ENCODE measurements at regions not wholly inside any gene's neighbourhood (a gene's known extent, or its start where the extent isn't known, plus 50 kb on each side); places are given as distances from the start of the nearest gene placed in this dataset.

GRCh38 chr16:11420895-11421294 is 75.6 kb downstream of the RMI2 start:
- no peaks in the 10 kb centered on the region for H3K9me3 ChIP-seq (ENCODE audit: insufficient read depth, low read depth, low read length)
- H3K9me3 Mint-ChIP-seq (ENCODE audit: unreplicated experiment): peaks cover 7% of the 10 kb centered on the region
- H3K79me2 ChIP-seq (ENCODE audit: insufficient read depth, low read length): no peaks in the 10 kb centered on the region
- H3K36me3 Mint-ChIP-seq (ENCODE audit: low read depth, unreplicated experiment): peaks cover 2% of the 10 kb centered on the region
- no peak overlapping the region for H3K27ac Mint-ChIP-seq (ENCODE audit: unreplicated experiment)
- no peak overlapping the region for H3K4me2 ChIP-seq (ENCODE audit: low read length)
- H3K27me3 ChIP-seq (ENCODE audit: insufficient read depth, low read length): no peaks in the 10 kb centered on the region
- no peaks in the 10 kb centered on the region for H4K20me1 ChIP-seq (ENCODE audit: insufficient read depth, low read length)
- no peak overlapping the region for H3K4me3 ChIP-seq (ENCODE audit: insufficient read depth, low read depth, low read length)
- H3K4me1 ChIP-seq (ENCODE audit: insufficient read depth, low read length): no peaks in the 10 kb centered on the region
- no peaks in the 10 kb centered on the region for H3K4me1 Mint-ChIP-seq (ENCODE audit: low read depth, unreplicated experiment)
- H3K9ac ChIP-seq (ENCODE audit: low read length): no peak overlapping the region
- H3K4me3 Mint-ChIP-seq (ENCODE audit: unreplicated experiment): no peak overlapping the region
- DNase-seq (ENCODE audit: low read depth) (no peak), FAIRE-seq (no peak)
- H3K36me3 ChIP-seq (ENCODE audit: insufficient read depth, low read length): no peaks in the 10 kb centered on the region
- H2AFZ ChIP-seq (ENCODE audit: low read depth, low read length): no peak overlapping the region
- TF ChIP-seq CTCF (IDR thresholded peaks at IDR 0.05; ENCODE audit: insufficient read depth, low read depth, low read length) (no peak), EZH2 (IDR thresholded peaks at IDR 0.05; ENCODE audit: insufficient read depth, low read length) (no peak)
- H3K27ac ChIP-seq (ENCODE audit: low read depth, low read length): no peak overlapping the region
- peaks cover 18% of the 10 kb centered on the region for H3K27me3 Mint-ChIP-seq (ENCODE audit: low read depth, unreplicated experiment)

DNA sequence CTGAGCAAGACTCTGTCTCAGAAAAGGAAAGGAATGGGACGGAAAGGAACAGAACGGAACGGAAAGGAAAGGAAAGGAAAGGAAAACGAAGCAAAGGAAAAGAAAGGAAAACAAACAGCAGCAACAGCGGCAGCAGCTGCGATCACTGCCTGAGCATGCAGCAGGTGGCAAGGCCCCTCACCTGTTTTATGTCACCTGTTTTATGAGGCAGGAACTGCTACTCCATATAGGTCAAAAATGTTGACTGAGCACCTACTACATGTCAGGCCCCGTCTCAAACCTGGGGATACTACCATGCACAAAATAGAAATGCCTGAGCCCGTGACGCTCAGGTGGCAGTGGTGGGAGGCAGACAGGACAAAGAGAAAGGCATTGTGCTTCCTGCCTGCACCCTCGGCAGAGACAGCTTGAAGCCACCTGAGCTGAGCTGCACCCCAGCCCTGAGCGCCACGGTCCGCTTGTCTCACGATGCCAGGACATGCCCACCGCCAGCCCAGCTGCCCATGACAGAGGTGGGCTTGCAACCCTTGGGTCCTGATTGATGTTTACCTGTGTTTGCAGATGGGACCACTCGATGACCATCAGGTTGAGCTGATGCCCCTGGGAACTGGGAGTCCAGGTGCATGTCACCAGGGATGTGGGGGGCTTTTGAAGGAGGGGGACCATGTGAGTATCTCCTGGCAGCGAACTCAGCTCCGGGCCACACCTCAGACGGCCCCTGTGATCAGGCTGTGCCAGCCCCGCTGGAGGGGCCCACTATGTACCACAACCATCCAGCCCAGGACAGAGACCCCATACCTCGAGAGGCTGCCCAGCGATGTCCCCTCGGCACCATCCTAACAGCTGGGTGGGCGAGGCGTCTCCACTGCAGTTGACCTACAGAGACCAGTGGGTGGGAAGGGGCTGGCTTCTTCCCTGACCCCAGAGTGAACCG is 77.4 kb downstream of the RMI2 start:
- Mint-ChIP-seq H3K9me3 (ENCODE audit: unreplicated experiment) (peaks cover 7% of the 10 kb centered on the region), H3K27me3 (ENCODE audit: low read depth, unreplicated experiment) (peaks cover 16% of the 10 kb centered on the region), H3K36me3 (ENCODE audit: low read depth, unreplicated experiment) (peaks cover 2% of the 10 kb centered on the region), H3K4me1 (ENCODE audit: low read depth, unreplicated experiment) (no peaks in the 10 kb centered on the region), H3K4me3 (ENCODE audit: unreplicated experiment) (no peak overlapping the region), H3K27ac (ENCODE audit: unreplicated experiment) (no peak overlapping the region)
- H3K9me3 ChIP-seq (ENCODE audit: insufficient read depth, low read depth, low read length): no peaks in the 10 kb centered on the region
- no peaks in the 10 kb centered on the region for H4K20me1 ChIP-seq (ENCODE audit: insufficient read depth, low read length)
- no peak overlapping the region for H3K4me2 ChIP-seq (ENCODE audit: low read length)
- H3K4me1 ChIP-seq (ENCODE audit: insufficient read depth, low read length): no peaks in the 10 kb centered on the region
- no peak overlapping the region for H2AFZ ChIP-seq (ENCODE audit: low read depth, low read length)
- TF ChIP-seq CTCF (IDR thresholded peaks at IDR 0.05; ENCODE audit: insufficient read depth, low read depth, low read length) (no peak), EZH2 (IDR thresholded peaks at IDR 0.05; ENCODE audit: insufficient read depth, low read length) (no peak)
- FAIRE-seq (no peak), DNase-seq (ENCODE audit: low read depth) (no peak)
- H3K79me2 ChIP-seq (ENCODE audit: insufficient read depth, low read length): no peaks in the 10 kb centered on the region
- H3K4me3 ChIP-seq (ENCODE audit: insufficient read depth, low read depth, low read length): no peak overlapping the region
- no peaks in the 10 kb centered on the region for H3K36me3 ChIP-seq (ENCODE audit: insufficient read depth, low read length)
- H3K9ac ChIP-seq (ENCODE audit: low read length): no peak overlapping the region
- no peaks in the 10 kb centered on the region for H3K27me3 ChIP-seq (ENCODE audit: insufficient read depth, low read length)
- no peak overlapping the region for H3K27ac ChIP-seq (ENCODE audit: low read depth, low read length)

Measured in astrocyte (in vitro differentiated cells and primary cell).